ENCODE measurements at regions not wholly inside any gene's neighbourhood (a gene's known extent, or its start where the extent isn't known, plus 50 kb on each side); places are given as distances from the start of the nearest gene placed in this dataset.
A peak's percentile ranks its signal among the peaks of the same experiment; 100 is the strongest.

DNA sequence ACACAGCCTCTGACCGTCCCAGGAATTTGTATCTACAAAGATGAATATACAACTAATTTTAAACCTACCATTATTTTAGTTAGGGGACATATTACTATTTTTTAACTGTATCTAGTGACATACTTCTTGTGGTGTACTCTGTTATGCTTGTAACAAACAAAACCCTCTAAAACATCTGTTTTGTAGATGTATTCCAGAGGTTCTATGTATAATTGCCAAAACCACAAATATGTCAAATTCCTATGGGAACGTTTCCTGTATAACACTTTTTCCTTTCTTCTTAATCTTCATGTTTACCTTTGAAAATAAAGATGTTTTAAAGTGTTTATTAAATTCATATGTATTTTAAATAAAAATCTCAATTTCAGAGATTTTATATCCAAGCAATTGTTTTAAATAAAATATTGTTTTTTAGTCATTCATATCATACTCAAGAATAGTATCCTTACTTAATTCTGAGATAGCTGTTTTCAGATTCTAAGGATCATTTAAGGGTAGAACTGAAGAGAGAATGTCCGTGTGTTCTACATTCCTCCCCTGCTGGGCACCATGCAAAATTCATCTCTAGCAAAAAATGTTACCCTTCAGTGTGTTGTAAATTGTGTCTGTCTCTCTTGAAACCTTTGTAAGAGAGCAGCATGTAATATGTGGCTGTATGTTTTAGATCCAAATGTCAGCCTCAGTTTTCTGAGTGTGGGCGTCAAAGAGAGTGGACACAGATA lies 1327.7 kb downstream of the EFNB2 start:
- WGBS, 2 donors (ENCODE audit: extremely low coverage in 2 of 2, insufficient read length in 2 of 2, insufficient replicate concordance in 1 of 2) = no CpG with 5 or more reads among the region's 4 CpGs

GRCh38 chr13:105202354-105202753 lies 1333.1 kb downstream of the EFNB2 start:
- Histone ChIP-seq H3K23ac (ENCODE audit: low read depth, low read length, poor library complexity) (no peak overlapping the region), H2BK15ac (ENCODE audit: low read length) (no peak overlapping the region), H3K79me1 (ENCODE audit: low read depth, low read length) (no peaks in the 10 kb centered on the region), H4K91ac (ENCODE audit: low read depth, low read length, poor library complexity) (no peak overlapping the region), H2BK120ac (ENCODE audit: low read depth, low read length) (no peak overlapping the region), H3K9ac (ENCODE audit: low read depth, low read length, poor library complexity) (no peak overlapping the region), H2BK5ac (ENCODE audit: low read length) (no peak overlapping the region), H2AK5ac (ENCODE audit: low read depth, low read length) (no peak overlapping the region), H3K4me2 (ENCODE audit: insufficient read depth, low read length, poor library complexity, severe bottlenecking) (no peak overlapping the region), H3K4me1 (ENCODE audit: control insufficient read depth in 2 of 2, insufficient read depth in 1 of 2, low read depth in 1 of 2, low read length in 2 of 2) (no peaks in the 10 kb centered on the region), H3K9me3 (replicated peaks in 1 of 2; ENCODE audit: control insufficient read depth in 2 of 2, insufficient read depth in 1 of 2, low read depth in 1 of 2, low read length in 2 of 2) (no peaks in the 10 kb centered on the region), H3K14ac (ENCODE audit: low read length) (no peak overlapping the region), H2BK12ac (ENCODE audit: low read length) (no peak overlapping the region), H3K18ac (ENCODE audit: low read length) (no peak overlapping the region), H3K4me3 (ENCODE audit: low read length in 2 of 2) (no peak overlapping the region), H3K4ac (ENCODE audit: low read length) (no peak overlapping the region), H3K27me3 (ENCODE audit: control insufficient read depth in 3 of 3, insufficient read depth in 3 of 3, low read depth in 1 of 3, low read length in 3 of 3) (no peaks in the 10 kb centered on the region), H2AFZ (ENCODE audit: low read length) (peak overlapping the region; percentile 17), H3K36me3 (replicated peaks in 1 of 2; ENCODE audit: control insufficient read depth in 2 of 2, insufficient read depth in 2 of 2, low read length in 2 of 2) (no peaks in the 10 kb centered on the region), H3K27ac (replicated peaks; ENCODE audit: low read length) (no peak overlapping the region), H4K8ac (ENCODE audit: low read depth, low read length) (no peak overlapping the region)
- peak; percentile 14 for DNase-seq (ENCODE audit: low spot score)

More for the DNA sequence above, 1327.7 kb downstream of the EFNB2 start:
- Histone ChIP-seq H3K36me3 (replicated peaks in 1 of 2; ENCODE audit: control insufficient read depth in 2 of 2, insufficient read depth in 2 of 2, low read length in 2 of 2) (no peaks in the 10 kb centered on the region), H2BK12ac (ENCODE audit: low read length) (no peak overlapping the region), H2AK5ac (ENCODE audit: low read depth, low read length) (no peak overlapping the region), H3K9me3 (replicated peaks in 1 of 2; ENCODE audit: control insufficient read depth in 2 of 2, insufficient read depth in 1 of 2, low read depth in 1 of 2, low read length in 2 of 2) (no peaks in the 10 kb centered on the region), H2BK120ac (ENCODE audit: low read depth, low read length) (no peak overlapping the region), H3K23ac (ENCODE audit: low read depth, low read length, poor library complexity) (no peak overlapping the region), H2BK5ac (ENCODE audit: low read length) (no peak overlapping the region), H3K4me1 (ENCODE audit: control insufficient read depth in 2 of 2, insufficient read depth in 1 of 2, low read depth in 1 of 2, low read length in 2 of 2) (no peaks in the 10 kb centered on the region), H3K4me2 (ENCODE audit: insufficient read depth, low read length, poor library complexity, severe bottlenecking) (no peak overlapping the region), H2AFZ (ENCODE audit: low read length) (no peak overlapping the region), H3K79me1 (ENCODE audit: low read depth, low read length) (no peaks in the 10 kb centered on the region), H3K4me3 (ENCODE audit: low read length in 2 of 2) (no peak overlapping the region), H4K91ac (ENCODE audit: low read depth, low read length, poor library complexity) (no peak overlapping the region), H3K14ac (ENCODE audit: low read length) (no peak overlapping the region), H3K18ac (ENCODE audit: low read length) (no peak overlapping the region), H2BK15ac (ENCODE audit: low read length) (no peak overlapping the region), H3K27me3 (ENCODE audit: control insufficient read depth in 3 of 3, insufficient read depth in 3 of 3, low read depth in 1 of 3, low read length in 3 of 3) (no peaks in the 10 kb centered on the region), H3K27ac (replicated peaks; ENCODE audit: low read length) (no peak overlapping the region), H3K9ac (ENCODE audit: low read depth, low read length, poor library complexity) (no peak overlapping the region), H4K8ac (ENCODE audit: low read depth, low read length) (no peak overlapping the region), H3K4ac (ENCODE audit: low read length) (no peak overlapping the region)
- DNase-seq (ENCODE audit: low spot score) = no peak

GRCh38 chr13:105201351-105201750 lies 1334.1 kb downstream of the EFNB2 start:
- Histone ChIP-seq H3K23ac (ENCODE audit: low read depth, low read length, poor library complexity) (no peak overlapping the region), H2BK120ac (ENCODE audit: low read depth, low read length) (no peak overlapping the region), H3K4me3 (ENCODE audit: low read length in 2 of 2) (no peak overlapping the region), H3K4ac (ENCODE audit: low read length) (no peak overlapping the region), H3K27ac (replicated peaks; ENCODE audit: low read length) (no peak overlapping the region), H2BK15ac (ENCODE audit: low read length) (no peak overlapping the region), H3K9ac (ENCODE audit: low read depth, low read length, poor library complexity) (no peak overlapping the region), H2BK5ac (ENCODE audit: low read length) (no peak overlapping the region), H3K27me3 (ENCODE audit: control insufficient read depth in 3 of 3, insufficient read depth in 3 of 3, low read depth in 1 of 3, low read length in 3 of 3) (no peaks in the 10 kb centered on the region), H3K79me1 (ENCODE audit: low read depth, low read length) (no peaks in the 10 kb centered on the region), H2AK5ac (ENCODE audit: low read depth, low read length) (no peak overlapping the region), H3K4me1 (ENCODE audit: control insufficient read depth in 2 of 2, insufficient read depth in 1 of 2, low read depth in 1 of 2, low read length in 2 of 2) (peaks cover 0 to under 1% of the 10 kb centered on the region in 2 donors), H3K36me3 (replicated peaks in 1 of 2; ENCODE audit: control insufficient read depth in 2 of 2, insufficient read depth in 2 of 2, low read length in 2 of 2) (no peaks in the 10 kb centered on the region), H3K14ac (ENCODE audit: low read length) (no peak overlapping the region), H3K9me3 (replicated peaks in 1 of 2; ENCODE audit: control insufficient read depth in 2 of 2, insufficient read depth in 1 of 2, low read depth in 1 of 2, low read length in 2 of 2) (no peaks in the 10 kb centered on the region), H2AFZ (ENCODE audit: low read length) (no peak overlapping the region), H3K18ac (ENCODE audit: low read length) (no peak overlapping the region), H3K4me2 (ENCODE audit: insufficient read depth, low read length, poor library complexity, severe bottlenecking) (no peak overlapping the region), H4K8ac (ENCODE audit: low read depth, low read length) (no peak overlapping the region), H2BK12ac (ENCODE audit: low read length) (no peak overlapping the region), H4K91ac (ENCODE audit: low read depth, low read length, poor library complexity) (no peak overlapping the region)
- WGBS, 2 donors (ENCODE audit: extremely low coverage in 2 of 2, insufficient read length in 2 of 2, insufficient replicate concordance in 1 of 2) = no CpG with 5 or more reads among the region's 3 CpGs
- DNase-seq (ENCODE audit: low spot score) = no peak

DNA sequence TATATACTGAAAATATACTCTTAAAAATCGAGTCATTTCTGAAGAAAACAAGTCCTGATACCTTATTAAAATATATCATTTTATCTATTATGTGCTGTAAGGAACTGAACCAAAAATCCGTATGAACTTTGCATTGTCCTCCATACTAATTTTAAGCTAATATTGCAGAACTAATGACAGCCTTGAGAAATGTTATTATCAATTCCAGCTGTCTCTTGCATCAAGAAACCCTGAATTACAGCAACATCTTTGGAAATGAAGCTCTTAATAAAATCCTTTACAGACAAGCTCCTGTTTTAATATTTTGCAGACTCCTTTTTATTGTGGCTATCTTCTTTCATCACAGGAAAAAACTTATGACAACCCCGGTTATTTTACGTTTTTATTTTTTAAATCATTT lies 1335.3 kb downstream of the EFNB2 start:
- no peak overlapping the region for H3K9ac ChIP-seq (ENCODE audit: low read depth, low read length, poor library complexity)
- H2AFZ ChIP-seq (ENCODE audit: low read length) = no peak overlapping the region

More for the DNA sequence above, 1335.3 kb downstream of the EFNB2 start:
- Histone ChIP-seq H3K27me3 (ENCODE audit: control insufficient read depth in 3 of 3, insufficient read depth in 3 of 3, low read depth in 1 of 3, low read length in 3 of 3) (no peaks in the 10 kb centered on the region), H3K4ac (ENCODE audit: low read length) (no peak overlapping the region), H2BK15ac (ENCODE audit: low read length) (no peak overlapping the region), H3K4me2 (ENCODE audit: insufficient read depth, low read length, poor library complexity, severe bottlenecking) (no peak overlapping the region), H3K79me1 (ENCODE audit: low read depth, low read length) (no peaks in the 10 kb centered on the region), H2AK5ac (ENCODE audit: low read depth, low read length) (no peak overlapping the region), H3K36me3 (replicated peaks in 1 of 2; ENCODE audit: control insufficient read depth in 2 of 2, insufficient read depth in 2 of 2, low read length in 2 of 2) (no peaks in the 10 kb centered on the region), H3K27ac (replicated peaks; ENCODE audit: low read length) (no peak overlapping the region), H2BK12ac (ENCODE audit: low read length) (no peak overlapping the region), H3K9me3 (replicated peaks in 1 of 2; ENCODE audit: control insufficient read depth in 2 of 2, insufficient read depth in 1 of 2, low read depth in 1 of 2, low read length in 2 of 2) (no peaks in the 10 kb centered on the region), H3K4me3 (ENCODE audit: low read length in 2 of 2) (no peak overlapping the region), H3K23ac (ENCODE audit: low read depth, low read length, poor library complexity) (no peak overlapping the region), H4K91ac (ENCODE audit: low read depth, low read length, poor library complexity) (no peak overlapping the region), H3K18ac (ENCODE audit: low read length) (no peak overlapping the region), H2BK5ac (ENCODE audit: low read length) (no peak overlapping the region), H3K4me1 (ENCODE audit: control insufficient read depth in 2 of 2, insufficient read depth in 1 of 2, low read depth in 1 of 2, low read length in 2 of 2) (peaks cover 0 to 3% of the 10 kb centered on the region in 2 donors), H2BK120ac (ENCODE audit: low read depth, low read length) (no peak overlapping the region), H3K14ac (ENCODE audit: low read length) (no peak overlapping the region), H4K8ac (ENCODE audit: low read depth, low read length) (no peak overlapping the region)
- no CpG with 5 or more reads among the region's 4 CpGs for whole genome bisulfite sequencing, 2 donors (ENCODE audit: extremely low coverage in 2 of 2, insufficient read length in 2 of 2, insufficient replicate concordance in 1 of 2)
- no peak for DNase-seq (ENCODE audit: low spot score)

All from neuronal stem cell (in vitro differentiated cells).